Epithelial cell of esophagus (primary cell): ENCODE measurements at regions not wholly inside any gene's neighbourhood (a gene's known extent, or its start where the extent isn't known, plus 50 kb on each side); places are given as distances from the start of the nearest gene placed in this dataset.
A peak's percentile ranks its signal among the peaks of the same experiment; 100 is the strongest.

Source experiments
- DNase-seq: peaks from one replicate; pipeline ENCODE4 v3.0.0; 2010; ENCODE audit warnings: low read depth
- H3K4me3 ChIP-seq: 2 replicates; pipeline ENCODE4 v1.5.1; 2011; ENCODE audit warnings: mild to moderate bottlenecking, low read length, control low read depth
- TF ChIP-seq, protein P1 (sequence below): IDR thresholded peaks from 2 replicates; pipeline ENCODE4 v1.5.1; 2011; ENCODE audit warnings: low read depth, mild to moderate bottlenecking, low read length, control low read depth, inconsistent platforms; ENCODE audit not compliant: insufficient read depth; ENCODE audit errors: missing control alignments

- DNase-seq, result peak; percentile 43
- H3K4me3 ChIP-seq, result no peak overlapping the region
- TF ChIP-seq, protein P1, sequence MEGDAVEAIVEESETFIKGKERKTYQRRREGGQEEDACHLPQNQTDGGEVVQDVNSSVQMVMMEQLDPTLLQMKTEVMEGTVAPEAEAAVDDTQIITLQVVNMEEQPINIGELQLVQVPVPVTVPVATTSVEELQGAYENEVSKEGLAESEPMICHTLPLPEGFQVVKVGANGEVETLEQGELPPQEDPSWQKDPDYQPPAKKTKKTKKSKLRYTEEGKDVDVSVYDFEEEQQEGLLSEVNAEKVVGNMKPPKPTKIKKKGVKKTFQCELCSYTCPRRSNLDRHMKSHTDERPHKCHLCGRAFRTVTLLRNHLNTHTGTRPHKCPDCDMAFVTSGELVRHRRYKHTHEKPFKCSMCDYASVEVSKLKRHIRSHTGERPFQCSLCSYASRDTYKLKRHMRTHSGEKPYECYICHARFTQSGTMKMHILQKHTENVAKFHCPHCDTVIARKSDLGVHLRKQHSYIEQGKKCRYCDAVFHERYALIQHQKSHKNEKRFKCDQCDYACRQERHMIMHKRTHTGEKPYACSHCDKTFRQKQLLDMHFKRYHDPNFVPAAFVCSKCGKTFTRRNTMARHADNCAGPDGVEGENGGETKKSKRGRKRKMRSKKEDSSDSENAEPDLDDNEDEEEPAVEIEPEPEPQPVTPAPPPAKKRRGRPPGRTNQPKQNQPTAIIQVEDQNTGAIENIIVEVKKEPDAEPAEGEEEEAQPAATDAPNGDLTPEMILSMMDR, result no peak
These were observed 315.2 kb downstream of the PSAT1 start for GRCh38 chr9:78612091-78612490.

GRCh38 chr9:78613006-78613405, 316.1 kb downstream of the PSAT1 start:
- DNase-seq, result no peak
- TF ChIP-seq, protein P1, result no peak
- no peak overlapping the region for H3K4me3 ChIP-seq

GRCh38 chr9:78614892-78615291, 318.0 kb downstream of the PSAT1 start:
- TF ChIP-seq, protein P1, result no peak
- DNase-seq, result no peak
- H3K4me3 ChIP-seq, result no peak overlapping the region

GRCh38 chr9:78615372-78615771, 318.4 kb downstream of the PSAT1 start:
- no peak overlapping the region for H3K4me3 ChIP-seq
- TF ChIP-seq, protein P1, result no peak
- no peak for DNase-seq

DNA sequence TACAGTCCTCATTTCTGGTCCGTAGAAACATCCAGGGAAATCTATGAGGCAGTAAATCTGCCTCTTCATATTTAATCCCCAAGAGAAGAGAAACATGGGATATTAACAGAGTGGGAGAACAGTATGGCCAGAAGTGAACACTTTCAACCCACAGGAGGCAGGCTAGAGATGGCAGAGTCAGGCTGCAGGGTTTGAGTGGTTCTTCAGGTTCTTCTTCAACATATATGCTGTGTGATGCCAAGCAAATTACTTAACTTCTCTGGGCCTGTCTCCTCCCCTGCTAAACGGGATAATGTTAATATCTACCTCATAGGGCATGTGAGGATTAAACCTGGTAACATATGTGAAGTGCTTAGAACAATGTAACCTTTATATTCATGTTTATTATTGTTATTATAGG, 321.8 kb downstream of the PSAT1 start:
- DNase-seq, result no peak
- TF ChIP-seq, protein P1, result no peak
- no peak overlapping the region for H3K4me3 ChIP-seq

DNA sequence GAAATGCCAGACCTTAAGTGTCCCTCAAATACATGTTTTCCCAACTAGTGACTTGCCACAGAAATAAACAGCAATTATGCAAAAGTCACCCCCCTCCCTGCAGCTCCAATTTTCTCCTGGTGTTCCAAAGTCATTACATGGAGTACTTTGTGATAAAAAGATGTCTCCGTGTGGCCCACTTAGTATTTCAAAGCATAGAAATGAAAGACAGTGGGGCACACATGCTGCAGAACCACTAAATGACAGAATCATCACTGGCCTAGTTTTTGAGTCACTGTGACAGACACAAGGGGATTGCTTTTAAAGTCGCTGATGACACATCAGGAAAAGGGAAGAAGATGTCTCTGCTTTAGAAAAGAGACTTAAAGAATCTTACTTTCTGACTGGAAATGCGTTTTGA, 323.4 kb downstream of the PSAT1 start:
- TF ChIP-seq, protein P1, result no peak
- H3K4me3 ChIP-seq, result no peak overlapping the region
- DNase-seq, result peak; percentile 10

GRCh38 chr9:78620764-78621163, 323.8 kb downstream of the PSAT1 start:
- H3K4me3 ChIP-seq, result no peak overlapping the region
- DNase-seq, result peak; percentile 71
- TF ChIP-seq, protein P1, result no peak
